ENCODE measurements at regions not wholly inside any gene's neighbourhood (a gene's known extent, or its start where the extent isn't known, plus 50 kb on each side); places are given as distances from the start of the nearest gene placed in this dataset.

DNA sequence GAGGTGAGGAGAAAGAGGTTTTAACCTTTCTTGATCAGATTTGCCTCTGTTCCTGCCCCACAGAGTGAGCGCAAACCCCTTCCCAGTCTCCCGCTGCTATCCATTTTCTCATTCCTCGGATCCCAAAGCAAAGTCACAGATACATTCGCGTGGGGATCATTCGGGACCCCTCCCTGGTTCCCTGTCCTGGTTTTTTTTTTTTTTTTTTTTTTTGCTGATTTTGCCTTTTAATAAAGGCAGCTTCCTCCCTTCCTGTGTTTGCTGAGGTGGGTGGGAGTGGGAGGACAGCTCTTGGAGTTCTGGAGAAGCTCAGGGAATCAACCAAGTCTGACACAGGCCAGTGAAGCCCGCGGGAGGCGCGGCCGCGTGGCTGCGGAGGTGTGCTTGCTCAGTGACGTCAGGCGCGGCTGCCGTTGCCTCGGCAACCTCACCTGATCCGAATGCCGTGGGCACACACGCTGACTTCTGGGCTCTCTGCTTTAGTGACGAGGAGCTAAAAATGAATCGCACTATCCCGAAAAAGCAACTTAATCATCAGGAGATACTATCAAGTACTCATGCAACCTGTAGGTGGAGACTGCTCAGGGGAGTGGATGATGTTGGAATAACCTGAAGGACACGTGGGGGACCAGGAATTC, 106.4 kb downstream of the TBX19 start:
- peak; percentile 57 for DNase-seq (ENCODE audit: low spot score)

DNA sequence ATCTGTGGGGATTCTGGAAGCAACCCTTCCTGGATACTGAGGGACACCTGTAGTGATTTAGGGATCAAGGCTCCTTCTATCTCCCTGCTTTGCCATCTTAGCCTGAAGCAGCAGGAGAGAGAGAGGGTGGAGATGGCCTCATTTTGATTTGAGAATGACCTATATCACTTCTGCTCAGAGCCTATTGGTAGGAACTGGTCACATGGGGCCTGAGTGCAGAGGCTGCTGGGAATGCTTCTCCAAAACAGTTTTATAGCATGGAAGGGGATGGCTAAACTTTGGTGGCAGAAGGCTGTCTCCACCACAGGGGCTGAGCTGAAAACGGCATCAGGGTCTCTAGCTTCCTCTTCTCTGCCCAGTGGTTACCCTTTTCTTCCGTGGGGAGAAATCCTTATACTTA, 105.8 kb downstream of the TBX19 start:
- no peak for DNase-seq (ENCODE audit: low spot score)

DNA sequence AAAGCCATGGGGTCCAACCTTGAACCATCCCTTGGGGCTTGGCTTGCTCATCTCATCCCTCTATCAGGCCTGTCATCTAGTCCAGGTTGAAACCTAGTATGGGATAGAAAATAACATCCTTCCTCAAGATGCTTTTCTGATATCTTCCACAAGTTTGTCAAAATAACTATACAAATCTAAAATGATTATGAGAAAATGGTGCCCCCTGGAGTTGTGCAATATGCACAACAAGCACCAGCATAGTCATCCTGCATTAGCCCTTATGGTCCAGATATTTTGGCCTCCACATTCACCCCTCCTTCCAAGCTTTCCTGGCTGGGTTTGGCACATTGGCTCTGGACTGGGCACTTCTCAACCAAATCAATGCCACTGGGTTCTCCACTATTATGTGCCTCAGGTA, 101.2 kb downstream of the TBX19 start:
- DNase-seq (ENCODE audit: low spot score) = no peak

DNA sequence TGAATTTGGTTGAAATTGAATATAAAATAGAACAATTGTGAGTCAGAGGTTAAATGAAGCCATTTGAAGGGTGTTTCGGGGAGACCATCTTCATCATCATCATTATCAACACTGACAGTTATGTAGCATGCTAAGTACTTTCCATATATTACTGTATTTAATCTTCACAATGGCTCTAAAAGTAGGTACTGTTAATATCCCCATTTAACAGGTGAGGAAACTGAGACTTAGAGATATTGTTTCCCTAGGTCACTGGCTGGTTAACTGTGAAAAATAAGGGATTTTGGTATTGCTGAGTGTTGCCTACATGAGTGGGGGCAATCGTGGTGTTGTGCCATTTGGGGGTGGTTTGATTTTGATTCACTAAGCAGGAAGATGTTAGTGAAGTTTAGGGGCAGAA, 100.3 kb downstream of the TBX19 start:
- no peak for DNase-seq (ENCODE audit: low spot score)

DNA sequence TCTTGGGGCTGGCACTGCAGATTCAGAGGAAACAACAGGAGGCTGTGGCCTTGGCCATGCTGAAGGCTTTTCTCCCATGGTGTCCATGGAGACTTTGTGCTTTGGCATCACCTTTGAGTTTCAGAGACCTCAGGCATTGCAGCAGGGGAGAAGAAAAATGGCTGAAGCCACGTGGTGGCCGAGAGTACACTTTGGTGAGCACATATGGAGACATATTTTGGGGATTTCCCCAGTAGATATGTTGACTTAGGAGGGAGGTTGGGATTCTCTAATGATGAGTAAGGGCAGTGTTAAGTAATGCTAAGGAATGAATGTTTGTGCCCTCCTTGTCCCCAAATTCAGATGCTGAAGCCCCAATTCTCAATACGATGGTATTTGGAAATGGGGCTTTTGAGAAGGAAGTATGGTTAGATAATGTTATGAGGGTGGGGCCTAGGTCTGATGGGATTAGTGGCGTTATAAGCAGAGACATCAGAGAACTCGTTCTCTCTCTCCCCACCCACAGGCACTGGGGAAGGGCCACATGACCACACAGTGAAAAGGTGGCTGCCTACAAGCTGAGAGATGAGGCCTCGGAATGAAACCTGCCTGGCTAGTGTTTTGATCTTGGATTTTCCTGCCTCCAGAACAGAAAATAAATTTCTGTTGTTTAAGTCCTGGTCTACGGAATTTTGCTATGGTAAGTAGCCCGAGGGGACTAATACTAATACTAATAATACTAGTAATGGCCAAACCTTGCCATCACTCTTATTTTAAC, 98.6 kb downstream of the TBX19 start:
- DNase-seq (ENCODE audit: low spot score) = no peak

DNA sequence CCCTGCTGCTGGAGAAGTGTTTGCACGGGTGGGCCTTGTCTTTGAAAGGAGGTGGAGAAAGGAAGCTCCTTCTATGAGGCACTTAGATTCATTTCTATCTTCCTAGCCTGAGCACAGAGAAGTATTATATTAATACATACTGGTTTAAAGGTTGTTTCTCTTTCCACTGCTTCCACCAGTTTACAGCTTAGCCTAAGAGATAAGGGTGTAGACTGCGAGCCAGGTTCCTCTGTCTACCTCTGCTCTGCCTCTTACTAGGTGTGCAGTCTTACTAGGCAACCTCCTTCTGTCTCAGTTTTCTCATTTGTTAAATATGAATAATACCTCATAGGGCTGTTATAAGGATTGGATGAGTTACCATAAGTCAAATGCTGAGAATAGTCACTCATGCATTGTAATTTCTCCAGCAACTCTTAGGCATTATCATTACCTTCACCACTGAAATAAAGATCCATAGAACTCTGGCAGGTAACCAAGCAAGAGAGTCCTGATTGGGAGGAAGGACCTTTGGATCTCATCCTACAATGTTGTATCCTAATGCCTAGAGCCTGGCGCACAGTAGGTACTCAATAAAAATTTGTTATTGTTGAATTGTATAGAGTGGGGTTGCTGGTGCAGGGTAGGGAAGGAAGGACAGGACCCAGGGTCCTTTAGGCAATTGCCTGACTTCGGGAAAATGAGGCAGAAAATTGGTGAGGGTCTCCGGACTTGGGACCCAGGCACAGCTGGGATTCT, 95.1 kb downstream of the TBX19 start:
- no peak for DNase-seq (ENCODE audit: low spot score)

DNA sequence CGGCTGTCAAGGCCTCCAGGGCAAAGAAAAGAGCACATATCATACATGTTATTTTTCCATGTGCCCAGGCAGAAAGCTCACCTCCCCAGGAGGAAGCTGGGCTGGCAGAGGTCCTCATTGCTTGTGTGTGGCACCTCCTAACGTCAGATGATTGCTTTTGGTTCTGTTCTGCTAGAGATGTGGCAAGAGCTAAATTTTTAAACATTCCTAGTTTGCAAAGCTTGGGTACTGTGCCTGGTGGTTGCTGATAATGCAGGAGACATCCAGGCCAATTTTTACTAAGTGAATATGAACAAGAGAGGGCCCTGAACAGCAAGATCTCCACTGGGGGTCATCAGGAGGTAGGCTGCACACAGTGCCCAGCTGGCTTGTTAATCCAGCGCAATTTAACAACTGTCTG, 93.9 kb downstream of the TBX19 start:
- no peak for DNase-seq (ENCODE audit: low spot score)

DNA sequence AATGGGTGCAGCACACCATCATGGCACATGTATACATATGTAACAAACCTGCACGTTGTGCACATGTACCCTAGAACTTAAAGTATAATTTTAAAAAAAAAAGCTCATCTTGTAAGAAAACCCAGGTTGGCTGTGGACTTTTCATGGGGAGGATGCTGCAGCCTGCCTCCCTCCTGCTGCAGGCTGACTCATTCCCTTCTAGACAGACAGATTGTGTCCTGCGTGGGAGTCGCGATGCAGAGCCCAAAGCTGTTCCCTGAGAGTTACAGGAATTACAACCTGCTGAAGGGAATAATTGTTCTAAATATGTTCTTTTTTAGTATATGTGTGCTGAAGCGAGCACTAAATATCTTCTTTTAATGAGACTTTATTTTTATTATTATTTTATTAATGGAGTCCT, 93.2 kb downstream of the TBX19 start:
- DNase-seq (ENCODE audit: low spot score) = peak; percentile 45

DNA sequence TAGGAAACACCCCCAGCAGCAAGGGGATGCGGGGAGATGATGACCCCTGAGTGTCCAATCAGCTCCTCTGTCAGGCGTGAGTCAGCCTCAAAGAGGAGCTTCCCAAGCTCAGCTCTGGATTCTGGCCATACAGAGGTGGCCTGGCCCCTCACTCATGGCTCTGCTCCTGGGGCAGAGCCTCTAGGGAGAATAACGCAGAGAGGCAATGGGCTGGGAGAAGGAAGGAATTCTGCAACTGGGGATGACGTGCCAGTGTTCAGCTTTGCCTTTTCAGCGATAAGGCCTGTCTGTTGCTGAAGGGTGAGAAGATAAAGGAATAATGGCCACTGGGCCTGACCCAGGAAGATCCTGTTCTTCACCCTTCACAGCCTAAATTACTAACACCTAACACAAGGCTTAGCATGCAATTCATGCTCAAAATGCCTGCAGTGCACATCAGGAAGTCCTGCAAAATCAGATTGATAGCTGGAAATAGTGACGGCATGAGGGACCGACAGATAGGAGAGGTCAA, 92.2 kb downstream of the TBX19 start:
- no peak for DNase-seq (ENCODE audit: low spot score)

DNA sequence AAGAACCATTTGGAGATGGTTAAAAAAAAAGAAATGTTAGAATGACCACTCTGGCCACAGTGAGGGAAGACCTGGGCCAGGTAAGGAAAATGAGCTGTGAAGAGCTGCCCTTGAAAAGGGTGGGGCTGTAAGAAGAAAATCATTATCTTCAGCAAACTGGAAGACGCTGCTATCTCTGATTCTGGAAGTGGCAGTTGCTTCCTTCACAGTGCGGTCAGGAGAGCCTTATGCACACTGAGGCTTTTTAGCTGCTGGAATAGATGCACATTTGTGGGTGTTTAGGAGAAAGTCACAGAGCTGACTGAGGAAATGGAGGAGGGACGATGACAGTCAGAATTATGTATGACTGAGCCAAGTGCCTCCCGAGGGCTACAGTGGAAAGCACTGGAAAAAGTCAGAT, 91.6 kb downstream of the TBX19 start:
- DNase-seq (ENCODE audit: low spot score) = no peak

DNA sequence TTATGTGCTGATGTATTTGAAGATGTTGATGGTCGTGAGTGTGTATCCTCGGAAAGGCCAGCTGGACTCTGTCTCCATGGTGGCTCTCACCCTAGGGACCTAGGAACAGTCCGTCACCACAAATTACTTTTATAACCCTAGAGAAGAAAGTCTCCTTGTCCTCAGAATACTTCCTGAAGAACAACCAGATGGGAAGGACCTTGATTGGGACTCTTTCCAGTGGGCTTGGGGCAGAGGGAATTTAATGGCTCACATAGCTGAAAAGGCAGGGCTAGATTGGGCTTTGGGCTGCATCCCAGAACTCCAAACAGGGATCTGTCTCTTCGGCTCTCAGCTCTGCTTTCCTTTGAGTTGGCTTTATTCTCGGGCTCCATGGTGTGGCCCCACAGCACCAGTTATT, 90.8 kb downstream of the TBX19 start:
- DNase-seq (ENCODE audit: low spot score) = no peak

DNA sequence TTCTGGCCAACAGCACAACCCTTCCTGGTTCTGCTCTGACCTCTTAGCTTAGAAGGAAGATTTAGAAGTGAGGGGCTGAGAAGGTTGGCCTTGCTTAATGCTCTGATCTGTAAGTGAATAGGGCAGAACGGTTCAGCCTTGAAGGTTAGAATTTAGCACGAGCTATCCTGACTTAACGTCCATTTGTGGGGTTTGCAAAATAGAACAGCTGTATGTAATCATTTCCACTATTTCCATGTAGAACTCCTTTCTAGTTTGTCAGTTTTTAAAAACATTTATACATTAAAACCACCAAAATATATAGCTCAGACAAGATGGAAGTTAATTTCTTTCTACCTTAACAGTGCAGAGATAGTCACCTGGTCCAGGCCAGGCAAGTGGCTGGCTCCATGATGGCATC, 89.9 kb downstream of the TBX19 start:
- DNase-seq (ENCODE audit: low spot score) = no peak

DNA sequence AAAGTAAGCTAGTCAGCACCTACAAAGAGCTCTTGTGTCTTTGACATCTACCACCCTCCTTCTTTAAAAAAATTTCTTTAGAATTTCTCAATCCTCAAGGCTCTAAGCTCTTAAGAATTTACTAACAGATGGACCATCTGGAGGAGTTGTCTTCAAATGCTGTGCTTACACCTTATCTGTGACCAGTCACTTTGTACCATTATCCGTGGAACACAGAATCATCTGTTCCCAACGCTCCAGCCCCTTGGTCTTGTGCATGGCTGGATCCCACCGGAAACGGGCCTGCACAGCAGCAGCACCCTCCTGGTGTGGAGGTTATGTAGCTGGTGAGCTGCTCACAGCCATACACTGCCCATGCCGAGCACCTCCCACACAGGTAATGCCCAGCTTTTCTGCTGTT, 89.0 kb downstream of the TBX19 start:
- no peak for DNase-seq (ENCODE audit: low spot score)

DNA sequence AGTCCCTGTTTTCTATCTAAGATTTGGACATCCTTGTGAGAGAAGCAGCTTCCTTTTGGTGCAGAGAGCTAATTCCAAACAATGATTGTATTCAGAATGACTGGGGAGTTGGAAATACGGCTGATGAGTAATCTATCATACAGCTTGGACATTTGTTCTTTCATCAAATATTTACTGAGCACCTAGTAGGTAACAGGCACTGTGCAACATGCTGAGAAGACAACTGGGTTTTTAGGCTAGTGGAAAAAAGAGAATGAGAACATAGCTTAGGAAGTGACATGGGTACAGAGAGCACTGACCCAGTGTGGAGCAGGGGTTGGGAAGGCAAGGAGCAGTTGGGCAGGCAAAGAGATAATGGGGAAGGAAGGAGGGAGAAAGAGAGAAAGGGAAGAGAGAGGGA, 87.5 kb downstream of the TBX19 start:
- DNase-seq (ENCODE audit: low spot score) = no peak

DNA sequence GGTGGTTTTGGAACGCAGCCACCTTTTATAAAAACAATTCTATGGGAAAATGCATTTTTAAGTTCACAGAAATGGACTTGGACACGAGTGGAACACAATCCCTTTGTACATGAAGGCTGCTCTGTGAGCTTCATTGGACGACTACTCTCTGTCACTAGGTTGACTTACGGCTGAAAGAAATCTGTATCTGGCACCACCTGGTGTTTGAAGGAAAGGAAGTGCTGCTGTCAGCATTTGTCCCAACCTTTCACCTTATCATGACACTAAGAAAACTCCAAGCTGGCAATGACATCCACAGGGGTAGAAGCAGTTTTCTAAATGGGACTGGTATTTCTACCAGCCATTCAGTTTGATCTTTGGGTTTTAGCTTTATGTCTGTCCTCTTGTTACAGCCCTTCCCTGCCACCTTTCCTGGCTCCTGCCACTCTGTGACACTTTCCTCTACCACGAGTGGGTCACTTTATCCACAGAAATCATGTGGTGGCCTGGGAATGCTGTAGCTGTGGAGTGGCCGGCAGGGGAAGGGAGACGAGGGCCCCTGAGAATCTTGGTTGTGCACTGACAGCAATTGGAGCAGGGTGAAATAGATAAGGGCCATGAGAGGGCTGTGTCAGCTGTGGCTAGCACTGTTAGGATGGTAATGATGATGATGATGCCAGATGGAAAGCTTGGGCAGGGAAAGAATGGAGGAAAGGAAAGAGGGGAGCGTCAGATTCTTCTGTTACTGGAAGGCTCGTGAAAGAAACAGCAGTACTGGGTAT, 85.2 kb downstream of the TBX19 start:
- no peak for DNase-seq (ENCODE audit: low spot score)
